SW 1271 (cell line): ENCODE measurements at regions not wholly inside any gene's neighbourhood (a gene's known extent, or its start where the extent isn't known, plus 50 kb on each side); places are given as distances from the start of the nearest gene placed in this dataset.

ENCODE experiments used
- DNase-seq, 2 experiments: peaks; one replicate each; lab custom pipeline; 2025; lab: John Stamatoyannopoulos, UW

DNA sequence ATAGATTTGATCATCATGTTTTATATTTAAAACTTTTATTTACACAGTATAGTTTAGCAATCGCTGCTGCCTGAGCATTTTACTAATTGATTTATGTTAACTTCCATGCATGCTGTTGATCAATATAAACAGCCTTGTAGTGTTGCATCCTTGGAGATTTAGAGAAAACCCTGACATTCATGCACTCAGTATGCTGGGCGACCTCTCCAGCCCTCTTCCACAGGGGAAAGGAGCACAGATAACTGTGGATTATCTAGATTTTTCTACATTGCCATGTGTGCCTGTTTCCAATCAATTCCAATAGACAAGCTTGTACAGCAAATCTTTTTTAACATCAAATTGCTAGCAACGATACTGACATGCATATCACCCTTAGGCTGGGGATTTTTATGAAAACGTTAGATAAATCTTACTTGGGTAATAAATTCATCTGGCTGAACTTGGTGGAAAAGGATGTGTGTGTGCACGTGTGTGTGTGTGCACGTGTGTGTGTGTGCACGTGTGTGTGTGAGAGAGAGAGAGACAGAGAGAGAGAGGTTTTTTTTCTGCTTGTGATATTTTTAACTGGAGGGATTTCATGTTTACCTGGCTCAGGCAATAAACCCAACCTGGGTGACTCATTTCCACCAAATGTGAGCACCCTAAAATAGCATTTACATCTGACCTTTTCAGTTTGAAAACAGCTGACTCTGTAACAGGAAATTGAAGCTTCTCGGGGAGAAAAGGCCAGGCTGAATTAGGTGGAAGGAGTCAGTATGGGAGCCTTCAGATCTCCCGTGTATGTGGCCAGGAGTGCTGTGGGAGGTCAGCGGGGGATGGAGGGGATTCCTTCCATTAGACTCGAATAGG lies 339.8 kb downstream of the PRDM2 start:
- no peak for DNase-seq

DNA sequence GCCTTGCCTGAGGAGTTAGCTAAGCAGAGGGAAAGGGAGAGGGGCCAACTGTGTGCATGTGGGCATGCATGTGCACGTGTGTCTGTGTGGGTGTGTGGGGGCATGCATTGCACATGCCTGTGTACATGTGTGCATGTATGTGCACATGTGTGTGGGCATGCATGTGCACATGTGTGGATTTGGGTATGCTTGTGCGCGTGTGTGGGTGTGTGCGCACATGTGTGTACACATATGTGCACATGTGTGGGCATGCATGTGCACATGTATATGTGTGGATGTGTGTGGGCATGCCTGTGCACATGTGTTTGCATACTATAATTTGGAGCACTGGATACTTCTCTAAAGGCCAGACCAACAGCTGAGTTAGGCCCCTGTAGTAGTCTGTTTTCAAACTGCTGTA lies 350.0 kb downstream of the PRDM2 start:
- DNase-seq: no peak

DNA sequence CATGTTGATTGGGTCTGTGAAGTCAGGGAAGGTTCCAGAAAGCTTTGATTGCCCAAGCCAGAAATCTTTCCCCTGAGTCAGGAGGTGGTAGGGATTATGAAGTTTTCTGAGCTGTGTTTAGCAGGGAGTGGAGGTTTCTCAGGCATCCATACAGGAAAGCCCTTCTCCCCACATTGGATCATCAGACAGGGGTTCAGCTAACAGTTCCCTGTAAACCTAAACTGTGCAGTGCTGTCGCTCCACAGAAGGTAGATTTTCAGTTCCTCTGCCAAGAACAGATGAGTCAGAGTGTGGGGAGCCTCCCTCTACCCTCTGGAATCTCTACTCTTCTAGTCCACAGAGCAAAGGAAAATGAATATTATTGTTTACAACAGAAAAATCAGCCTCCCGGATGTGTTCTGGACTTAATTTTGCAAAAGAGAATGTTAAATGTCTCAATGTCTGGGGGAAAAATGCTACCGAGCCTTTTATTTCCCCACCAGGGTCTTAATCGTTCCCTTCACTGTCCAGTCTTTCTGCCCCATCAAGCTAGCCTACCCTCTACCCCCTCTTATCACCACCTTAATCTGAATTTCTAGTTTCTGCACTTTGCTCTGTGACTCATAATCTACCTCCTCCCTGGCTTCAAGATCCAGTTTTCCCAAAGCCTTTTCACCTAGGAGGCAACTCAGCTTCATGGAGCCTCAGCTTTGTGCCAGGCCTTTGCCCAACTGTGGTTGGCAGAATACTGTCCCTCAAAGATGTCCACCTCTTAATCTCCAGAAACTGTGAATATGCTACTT lies 355.6 kb downstream of the PRDM2 start:
- DNase-seq: no peak

DNA sequence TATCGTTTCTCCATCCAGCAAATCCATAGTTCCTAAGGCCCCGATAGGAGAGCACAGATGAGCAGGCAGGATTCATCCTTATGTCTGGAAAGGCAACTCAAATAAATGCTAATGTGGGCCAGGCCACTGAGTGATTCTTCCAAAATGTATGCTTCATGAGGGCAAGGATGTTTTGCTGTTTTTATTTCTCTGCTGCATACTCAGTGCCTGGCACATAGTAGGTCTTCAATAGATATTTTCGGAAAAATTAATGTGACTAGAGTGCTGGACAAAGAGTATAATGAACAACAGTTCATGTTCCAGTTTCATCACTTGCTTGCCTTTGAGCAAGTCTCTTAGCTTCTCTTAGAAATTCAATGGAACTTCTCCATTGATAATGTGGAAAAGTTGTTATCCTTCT lies 357.7 kb downstream of the PRDM2 start:
- DNase-seq: no peak

- no peak for DNase-seq
Measured at GRCh38 chr1:14061204-14061603, 361.2 kb downstream of the PRDM2 start.

- no peak for DNase-seq
Measured at GRCh38 chr1:14061722-14062121, 361.7 kb downstream of the PRDM2 start.

- DNase-seq: no peak
Measured at GRCh38 chr1:14062669-14063068, 362.7 kb downstream of the PRDM2 start.

GRCh38 chr1:14064649-14065442 lies 364.9 kb downstream of the PRDM2 start:
- no peak for DNase-seq

GRCh38 chr1:14065486-14065885 lies 365.5 kb downstream of the PRDM2 start:
- no peak for DNase-seq

- no peak for DNase-seq
Measured at GRCh38 chr1:14067036-14067435, 367.0 kb downstream of the PRDM2 start.

DNA sequence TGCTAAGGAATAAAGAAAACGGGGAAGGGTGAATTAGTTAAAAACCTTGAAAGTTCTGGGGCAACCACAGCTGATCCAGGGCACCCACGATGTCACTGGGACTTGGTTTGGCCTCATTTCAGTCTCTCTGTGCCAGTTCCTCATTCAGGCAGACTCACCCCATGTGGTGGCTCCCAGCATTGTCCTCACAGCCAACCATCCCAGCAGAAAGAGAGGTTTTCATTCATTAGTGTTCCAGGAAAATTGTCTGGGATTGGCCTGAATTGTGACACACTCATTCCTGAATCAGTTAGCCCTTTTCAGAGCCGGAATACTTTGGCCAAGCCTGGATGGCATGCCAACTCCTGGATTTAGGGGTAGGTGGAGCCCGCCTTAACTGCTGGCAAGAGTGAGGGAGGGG lies 367.7 kb downstream of the PRDM2 start:
- no peak for DNase-seq

DNA sequence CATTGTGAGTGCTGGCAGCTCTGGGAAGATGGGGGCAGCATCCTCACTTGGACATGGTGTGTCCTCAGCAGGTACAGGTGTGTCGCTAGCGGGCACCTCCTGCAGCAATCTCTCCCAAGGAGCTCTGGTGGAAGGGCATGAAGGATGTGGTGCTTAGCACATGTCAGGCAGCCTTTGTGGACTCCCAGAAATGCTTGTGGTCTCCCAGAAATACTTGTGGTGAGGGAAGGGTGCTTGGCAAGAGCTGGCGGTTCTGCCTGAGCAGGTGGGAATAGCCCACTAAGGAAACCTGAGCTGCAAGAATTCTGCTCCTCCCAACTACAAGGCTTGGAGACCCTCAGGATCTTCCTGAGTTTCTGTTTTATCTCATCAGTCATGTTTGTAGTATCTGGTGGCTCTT lies 371.6 kb downstream of the PRDM2 start:
- DNase-seq: no peak

- no peak for DNase-seq
Measured at GRCh38 chr1:14080653-14081052, 380.7 kb downstream of the PRDM2 start.

GRCh38 chr1:14082331-14082730 lies 382.3 kb downstream of the PRDM2 start:
- DNase-seq: no peak

DNA sequence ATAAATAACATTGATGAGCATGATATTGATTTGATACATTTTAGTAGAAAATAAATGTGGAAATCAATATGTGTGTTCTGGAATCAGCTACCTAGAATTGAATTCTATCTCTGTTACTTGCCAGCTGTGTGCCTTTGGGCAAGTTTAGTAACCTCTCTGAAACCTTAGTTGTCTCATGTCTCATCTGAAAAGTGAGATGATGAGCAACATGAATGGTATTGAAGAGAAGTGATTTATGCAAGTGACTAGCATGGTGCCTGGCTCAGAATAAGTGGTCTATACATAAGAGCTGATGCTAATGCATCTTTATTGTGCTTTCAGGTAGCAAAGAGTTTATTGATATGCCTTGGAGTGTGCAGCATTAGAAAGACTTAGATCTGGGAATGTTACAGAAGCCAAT lies 383.3 kb downstream of the PRDM2 start:
- DNase-seq: no peak

- DNase-seq: no peak
Measured at GRCh38 chr1:14083706-14084105, 383.7 kb downstream of the PRDM2 start.

GRCh38 chr1:14090062-14090461 lies 390.1 kb downstream of the PRDM2 start:
- DNase-seq: no peak

GRCh38 chr1:14090531-14090930 lies 390.5 kb downstream of the PRDM2 start:
- DNase-seq: no peak

DNA sequence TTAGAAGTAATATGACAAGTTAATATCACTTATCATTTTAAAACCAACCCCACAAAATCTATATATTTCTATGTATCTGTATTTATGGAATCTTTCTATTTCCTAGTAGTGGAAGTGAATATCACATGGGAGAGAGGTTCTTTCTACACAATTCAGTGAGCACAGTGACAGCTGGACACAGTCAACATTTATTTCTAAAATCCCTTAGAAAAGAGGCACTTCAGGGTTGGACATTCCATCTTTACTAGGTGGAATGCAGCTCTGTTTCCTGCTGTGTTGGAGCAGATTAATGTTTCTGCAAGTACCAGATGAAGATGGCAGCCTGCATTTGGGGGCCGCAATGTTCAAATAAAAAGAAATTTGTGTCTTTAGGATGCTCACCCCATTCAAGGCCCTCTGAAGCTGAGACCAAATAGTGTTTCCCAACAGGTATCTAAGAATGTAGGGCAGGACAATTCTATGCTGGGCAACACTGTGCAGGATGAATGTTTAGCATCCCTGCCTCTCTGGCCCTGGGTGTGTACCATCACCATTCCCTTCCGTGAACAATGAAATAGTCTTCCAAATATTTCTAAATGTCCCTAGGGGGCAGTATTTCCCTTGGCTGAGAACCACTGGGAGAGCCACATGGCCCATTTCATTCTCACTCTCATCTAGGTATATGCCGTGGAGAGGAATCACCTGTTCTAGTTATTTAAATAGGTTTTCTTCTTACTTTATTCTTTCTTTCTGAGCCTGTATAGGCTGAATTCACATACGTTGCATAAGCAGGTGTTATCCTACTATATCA lies 394.8 kb downstream of the PRDM2 start:
- DNase-seq: no peak

DNA sequence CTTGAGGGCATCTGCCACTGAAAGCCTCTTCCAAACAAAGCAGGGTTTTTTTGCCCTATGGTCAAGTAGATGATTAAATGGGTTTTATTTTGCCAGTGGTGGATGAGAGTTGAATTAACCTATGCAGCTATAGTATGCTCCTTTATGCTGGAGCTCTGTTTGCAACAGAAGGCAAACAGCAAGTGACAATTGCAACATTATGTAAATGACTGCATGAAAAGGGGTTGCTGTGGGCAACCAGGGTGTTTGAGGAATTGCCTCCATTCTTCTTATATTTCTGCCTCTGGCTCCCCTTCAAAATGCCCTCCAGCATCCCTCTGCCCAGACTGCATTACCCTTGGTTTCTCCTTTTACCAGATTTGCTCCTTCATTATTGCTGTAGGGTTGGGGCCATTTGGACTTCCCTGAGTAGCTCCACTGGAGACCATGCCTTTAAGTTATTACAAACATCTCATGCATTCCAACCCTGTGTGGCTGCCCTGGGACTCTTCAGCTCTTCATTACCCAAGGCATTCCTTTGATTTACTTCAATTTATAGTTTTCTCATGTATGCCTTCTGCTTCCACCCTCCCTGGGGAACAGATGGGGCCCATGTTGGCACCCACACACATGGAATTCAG lies 398.4 kb downstream of the PRDM2 start:
- DNase-seq: no peak

- no peak for DNase-seq
Measured at GRCh38 chr1:14100444-14100843, 400.5 kb downstream of the PRDM2 start.
